ENCODE measurements at regions not wholly inside any gene's neighbourhood (a gene's known extent, or its start where the extent isn't known, plus 50 kb on each side); places are given as distances from the start of the nearest gene placed in this dataset.

- H3K9me3 ChIP-seq (ENCODE audit: low read depth): no peaks in the 10 kb centered on the region
- no peaks in the 10 kb centered on the region for H3K9me2 ChIP-seq (replicated peaks; ENCODE audit: insufficient read depth)
- H3K4me3 ChIP-seq: no peak overlapping the region
- H3K79me2 ChIP-seq: no peaks in the 10 kb centered on the region
- H3K36me3 ChIP-seq (replicated peaks; ENCODE audit: insufficient read depth, low read depth): no peaks in the 10 kb centered on the region
- WGBS (ENCODE audit: low lambda C conversion rate, missing lambda C conversion rate): 91% methylated on average over 4 of the region's 4 CpGs
- DNase-seq (ENCODE audit: low spot score): no peak
- no peaks in the 10 kb centered on the region for H3K4me1 ChIP-seq (ENCODE audit: insufficient read depth)
- H2AFZ ChIP-seq: no peak overlapping the region
- H3K27me3 ChIP-seq: no peaks in the 10 kb centered on the region
- TF ChIP-seq CTCF (IDR thresholded peaks at IDR 0.05; ENCODE audit: poor library complexity): no peak
- no peak for TF ChIP-seq EZH2phosphoT487 (IDR thresholded peaks at IDR 0.05; ENCODE audit: low read depth, severe bottlenecking, unreplicated experiment)
- no peak for TF ChIP-seq EZH2 (IDR thresholded peaks at IDR 0.05; ENCODE audit: borderline replicate concordance)
- H4K20me1 ChIP-seq (ENCODE audit: insufficient read depth, poor library complexity, severe bottlenecking): no peaks in the 10 kb centered on the region
- no peak overlapping the region for H3K27ac ChIP-seq
- H3K4me2 ChIP-seq: no peak overlapping the region
Observed at GRCh38 chr13:84031120-84031519, 148.8 kb upstream of the SLITRK1 start.

GRCh38 chr13:84029396-84029795, 147.1 kb upstream of the SLITRK1 start:
- H2AFZ ChIP-seq: no peak overlapping the region
- H3K9me2 ChIP-seq (replicated peaks; ENCODE audit: insufficient read depth): no peaks in the 10 kb centered on the region
- no peaks in the 10 kb centered on the region for H3K4me1 ChIP-seq (ENCODE audit: insufficient read depth)
- no peak overlapping the region for H3K27ac ChIP-seq
- no peak overlapping the region for H3K4me2 ChIP-seq
- 88% methylated on average over 4 of the region's 4 CpGs for WGBS (ENCODE audit: low lambda C conversion rate, missing lambda C conversion rate)
- H3K27me3 ChIP-seq: no peaks in the 10 kb centered on the region
- no peak overlapping the region for H3K4me3 ChIP-seq
- H3K79me2 ChIP-seq: no peaks in the 10 kb centered on the region
- DNase-seq (ENCODE audit: low spot score): no peak
- no peaks in the 10 kb centered on the region for H3K36me3 ChIP-seq (replicated peaks; ENCODE audit: insufficient read depth, low read depth)
- no peak for TF ChIP-seq CTCF (IDR thresholded peaks at IDR 0.05; ENCODE audit: poor library complexity)
- TF ChIP-seq EZH2 (IDR thresholded peaks at IDR 0.05; ENCODE audit: borderline replicate concordance): no peak
- no peak for TF ChIP-seq EZH2phosphoT487 (IDR thresholded peaks at IDR 0.05; ENCODE audit: low read depth, severe bottlenecking, unreplicated experiment)
- no peaks in the 10 kb centered on the region for H4K20me1 ChIP-seq (ENCODE audit: insufficient read depth, poor library complexity, severe bottlenecking)
- H3K9me3 ChIP-seq (ENCODE audit: low read depth): no peaks in the 10 kb centered on the region

- Histone ChIP-seq H4K20me1 (ENCODE audit: insufficient read depth, poor library complexity, severe bottlenecking) (no peaks in the 10 kb centered on the region), H3K27ac (no peak overlapping the region), H3K4me2 (no peak overlapping the region), H3K4me3 (no peak overlapping the region), H3K27me3 (no peaks in the 10 kb centered on the region), H3K4me1 (ENCODE audit: insufficient read depth) (no peaks in the 10 kb centered on the region), H3K36me3 (replicated peaks; ENCODE audit: insufficient read depth, low read depth) (no peaks in the 10 kb centered on the region), H3K9me3 (ENCODE audit: low read depth) (no peaks in the 10 kb centered on the region), H3K9me2 (replicated peaks; ENCODE audit: insufficient read depth) (no peaks in the 10 kb centered on the region), H3K79me2 (no peaks in the 10 kb centered on the region), H2AFZ (no peak overlapping the region)
- WGBS (ENCODE audit: low lambda C conversion rate, missing lambda C conversion rate): 69% methylated on average over 1 of the region's 1 CpG
- TF ChIP-seq CTCF (IDR thresholded peaks at IDR 0.05; ENCODE audit: poor library complexity) (no peak), EZH2phosphoT487 (IDR thresholded peaks at IDR 0.05; ENCODE audit: low read depth, severe bottlenecking, unreplicated experiment) (no peak)
- DNase-seq (ENCODE audit: low spot score): no peak
Observed at GRCh38 chr13:84025824-84026223, 143.6 kb upstream of the SLITRK1 start.

GRCh38 chr13:83996415-83996814, 114.1 kb upstream of the SLITRK1 start:
- Histone ChIP-seq H4K20me1 (ENCODE audit: insufficient read depth, poor library complexity, severe bottlenecking) (no peaks in the 10 kb centered on the region), H3K4me2 (no peak overlapping the region), H3K4me3 (no peak overlapping the region), H3K27me3 (no peaks in the 10 kb centered on the region), H3K9me3 (ENCODE audit: low read depth) (no peaks in the 10 kb centered on the region), H2AFZ (no peak overlapping the region), H3K27ac (no peak overlapping the region), H3K36me3 (replicated peaks; ENCODE audit: insufficient read depth, low read depth) (no peaks in the 10 kb centered on the region), H3K79me2 (no peaks in the 10 kb centered on the region), H3K4me1 (ENCODE audit: insufficient read depth) (no peaks in the 10 kb centered on the region), H3K9me2 (replicated peaks; ENCODE audit: insufficient read depth) (no peaks in the 10 kb centered on the region)
- no peak for DNase-seq (ENCODE audit: low spot score)
- 93% methylated on average over 9 of the region's 9 CpGs for WGBS (ENCODE audit: low lambda C conversion rate, missing lambda C conversion rate)
- TF ChIP-seq CTCF (IDR thresholded peaks at IDR 0.05; ENCODE audit: poor library complexity) (no peak), EZH2 (IDR thresholded peaks at IDR 0.05; ENCODE audit: borderline replicate concordance) (no peak), EZH2phosphoT487 (IDR thresholded peaks at IDR 0.05; ENCODE audit: low read depth, severe bottlenecking, unreplicated experiment) (no peak)
